ENCODE measurements at regions not wholly inside any gene's neighbourhood (a gene's known extent, or its start where the extent isn't known, plus 50 kb on each side); places are given as distances from the start of the nearest gene placed in this dataset.
"Not testable (repeated sequence)": the region's sequence is repeated elsewhere in the genome, so short reads cannot be mapped to it uniquely, and the experiment has no call there.

- TF ChIP-seq ZFP30 (CRISPR knock-in tag; IDR thresholded peaks at IDR 0.05), result no peak
- TF ChIP-seq ZC3H10 (CRISPR knock-in tag; IDR thresholded peaks at IDR 0.05), result no peak
- TF ChIP-seq GLIS3 (CRISPR knock-in tag; IDR thresholded peaks at IDR 0.05), result no peak
- TF ChIP-seq ESRRG (CRISPR knock-in tag; IDR thresholded peaks at IDR 0.05), result no peak
- TF ChIP-seq ISL1 (CRISPR knock-in tag; IDR thresholded peaks at IDR 0.05), result no peak
- TF ChIP-seq SNAI2 (CRISPR knock-in tag; IDR thresholded peaks at IDR 0.05), result no peak
- ATAC-seq, result no peak
These were observed 88.9 kb upstream of the ECI2 start for GRCh38 chr6:4224067-4224978.

GRCh38 chr6:4220558-4220957, 85.2 kb upstream of the ECI2 start:
- no peak for ATAC-seq
- TF ChIP-seq TCF4 (CRISPR knock-in tag; IDR thresholded peaks at IDR 0.05; ENCODE audit: borderline replicate concordance) (no peak), BACH2 (CRISPR knock-in tag; IDR thresholded peaks at IDR 0.05; ENCODE audit: borderline replicate concordance) (no peak), PATZ1 (CRISPR knock-in tag; IDR thresholded peaks at IDR 0.05; ENCODE audit: borderline replicate concordance) (no peak), CREB5 (CRISPR knock-in tag; IDR thresholded peaks at IDR 0.05; ENCODE audit: low read depth) (no peak), ESRRG (CRISPR knock-in tag; IDR thresholded peaks at IDR 0.05) (no peak), TOX (CRISPR knock-in tag; IDR thresholded peaks at IDR 0.05; ENCODE audit: borderline replicate concordance) (no peak), POU6F1 (CRISPR knock-in tag; IDR thresholded peaks at IDR 0.05; ENCODE audit: borderline replicate concordance, low read depth) (no peak), ZNF70 (CRISPR knock-in tag; IDR thresholded peaks at IDR 0.05) (no peak), ZNF8 (CRISPR knock-in tag; IDR thresholded peaks at IDR 0.05) (no peak), ZC3H10 (CRISPR knock-in tag; IDR thresholded peaks at IDR 0.05) (no peak), RARB (CRISPR knock-in tag; IDR thresholded peaks at IDR 0.05) (no peak), ARNTL (CRISPR knock-in tag; IDR thresholded peaks at IDR 0.05; ENCODE audit: borderline replicate concordance, low read depth) (no peak), ISL1 (CRISPR knock-in tag; IDR thresholded peaks at IDR 0.05) (no peak), CSDC2 (CRISPR knock-in tag; IDR thresholded peaks at IDR 0.05) (no peak), PPARA (CRISPR knock-in tag; IDR thresholded peaks at IDR 0.05; ENCODE audit: borderline replicate concordance) (no peak), ZFP3 (CRISPR knock-in tag; IDR thresholded peaks at IDR 0.05) (no peak)

GRCh38 chr6:4218619-4219317, 83.4 kb upstream of the ECI2 start:
- not testable (repeated sequence) for ATAC-seq

- ATAC-seq, result no peak
- TF ChIP-seq ISL1 (CRISPR knock-in tag; IDR thresholded peaks at IDR 0.05) (no peak), ZC3H10 (CRISPR knock-in tag; IDR thresholded peaks at IDR 0.05) (no peak), ESRRG (CRISPR knock-in tag; IDR thresholded peaks at IDR 0.05) (no peak), TCF4 (CRISPR knock-in tag; IDR thresholded peaks at IDR 0.05; ENCODE audit: borderline replicate concordance) (no peak), CSDC2 (CRISPR knock-in tag; IDR thresholded peaks at IDR 0.05) (no peak), POU6F1 (CRISPR knock-in tag; IDR thresholded peaks at IDR 0.05; ENCODE audit: borderline replicate concordance, low read depth) (no peak), TOX (CRISPR knock-in tag; IDR thresholded peaks at IDR 0.05; ENCODE audit: borderline replicate concordance) (no peak), ZNF8 (CRISPR knock-in tag; IDR thresholded peaks at IDR 0.05) (no peak), SNAI2 (CRISPR knock-in tag; IDR thresholded peaks at IDR 0.05) (no peak), BACH2 (CRISPR knock-in tag; IDR thresholded peaks at IDR 0.05; ENCODE audit: borderline replicate concordance) (no peak), CREB5 (CRISPR knock-in tag; IDR thresholded peaks at IDR 0.05; ENCODE audit: low read depth) (no peak), TSHZ2 (CRISPR knock-in tag; IDR thresholded peaks at IDR 0.05) (no peak), ZNF70 (CRISPR knock-in tag; IDR thresholded peaks at IDR 0.05) (no peak), ZFP30 (CRISPR knock-in tag; IDR thresholded peaks at IDR 0.05) (no peak)
These were observed 77.2 kb upstream of the ECI2 start for GRCh38 chr6:4212588-4212987.

Measured in SK-N-SH treated with all-trans-retinoic acid at 6 μM for 48 hours (cell line).